Fibroblast of lung (primary cell): ENCODE measurements at regions not wholly inside any gene's neighbourhood (a gene's known extent, or its start where the extent isn't known, plus 50 kb on each side); places are given as distances from the start of the nearest gene placed in this dataset.

Experiments
- DNase-seq, 2 donors: peaks; one replicate each; pipeline versions ENCODE4 v3.0.0 to v3.0.0-alpha.2; 2010; ENCODE audit warnings: low read depth in 2 of 2
- H2AFZ ChIP-seq: 2 replicates; pipeline ENCODE4 v1.5.1; 2012; ENCODE audit warnings: low read length, control low read depth, inconsistent platforms
- H3K27ac ChIP-seq: 2 replicates; pipeline ENCODE4 v1.5.1; 2011; ENCODE audit warnings: low read length, control low read depth; ENCODE audit not compliant: insufficient read depth
- H3K27me3 ChIP-seq: 2 replicates; pipeline ENCODE4 v1.5.1; 2011; ENCODE audit warnings: mild to moderate bottlenecking, low read length; ENCODE audit not compliant: control insufficient read depth, insufficient read depth
- H3K36me3 ChIP-seq: 2 replicates; pipeline ENCODE4 v1.5.1; 2011; ENCODE audit warnings: low read length; ENCODE audit not compliant: control insufficient read depth, insufficient read depth
- H3K4me1 ChIP-seq: 2 replicates; pipeline ENCODE4 v1.5.1; 2011; ENCODE audit warnings: low read length; ENCODE audit not compliant: control insufficient read depth, insufficient read depth; ENCODE audit errors: extremely low read depth
- H3K4me2 ChIP-seq: 2 replicates; pipeline ENCODE4 v1.5.1; 2011; ENCODE audit warnings: low read length, control low read depth; ENCODE audit not compliant: insufficient read depth; ENCODE audit errors: extremely low read depth
- H3K4me3 ChIP-seq, 4 experiments: fragments of 200-600 bp in 1 of 4; sonication (generic) in 1 of 4; replicated peaks in 1 of 4; 2 replicates each; pipeline ENCODE4 v1.5.1; 2011 to 2016; ENCODE audit warnings: low read length in 4 of 4, low read depth in 3 of 4, mild to moderate bottlenecking in 3 of 4, control low read depth in 2 of 4, inconsistent platforms in 1 of 4, mixed read lengths in 1 of 4; ENCODE audit not compliant: insufficient read depth in 1 of 4; ENCODE audit errors: control extremely low read depth in 1 of 4
- H3K79me2 ChIP-seq: 2 replicates; pipeline ENCODE4 v1.5.1; 2012; ENCODE audit warnings: mild to moderate bottlenecking, low read length, inconsistent platforms; ENCODE audit not compliant: control insufficient read depth, insufficient read depth
- H3K9ac ChIP-seq: 2 replicates; pipeline ENCODE4 v1.5.1; 2011; ENCODE audit warnings: mild to moderate bottlenecking, low read length, control low read depth; ENCODE audit not compliant: insufficient read depth
- H3K9me3 ChIP-seq: 2 replicates; pipeline ENCODE4 v1.5.1; 2012; ENCODE audit warnings: low read depth, low read length; ENCODE audit not compliant: control insufficient read depth, insufficient read depth
- H4K20me1 ChIP-seq: 2 replicates; pipeline ENCODE4 v1.5.1; 2011; ENCODE audit warnings: low read length; ENCODE audit not compliant: control insufficient read depth, insufficient read depth; ENCODE audit errors: extremely low read depth
- CTCF ChIP-seq, 2 donors: IDR thresholded peaks in 1 of 2; conservative IDR thresholded peaks in 1 of 2; 1 replicate in 1 of 2; 2 replicates in 1 of 2; pipeline ENCODE4 v1.5.1; 2011 to 2012; ENCODE audit warnings: low read length in 2 of 2, control low read depth in 1 of 2, inconsistent platforms in 1 of 2, low read depth in 1 of 2, mild to moderate bottlenecking in 1 of 2
- EZH2 ChIP-seq: IDR thresholded peaks from 2 replicates; pipeline ENCODE4 v1.5.1; 2012; ENCODE audit warnings: low read length, control low read depth, mild to moderate bottlenecking; ENCODE audit errors: missing control alignments

- no peaks in the 10 kb centered on the region for H3K9me3 ChIP-seq
- H3K36me3 ChIP-seq: no peaks in the 10 kb centered on the region
- H3K27ac ChIP-seq: no peak overlapping the region
- TF ChIP-seq CTCF (conservative IDR thresholded peaks at IDR 0.05 in 1 of 2, IDR thresholded peaks at IDR 0.05 in 1 of 2; ENCODE audit: low read depth in 1 of 2, low read length in 2 of 2) (no peak), EZH2 (no peak)
- H3K79me2 ChIP-seq: no peaks in the 10 kb centered on the region
- no peaks in the 10 kb centered on the region for H4K20me1 ChIP-seq
- no peaks in the 10 kb centered on the region for H3K27me3 ChIP-seq
- no peak overlapping the region for H3K4me3 ChIP-seq
- DNase-seq: no peak
- H3K4me1 ChIP-seq: no peaks in the 10 kb centered on the region
- no peak overlapping the region for H3K9ac ChIP-seq
- no peak overlapping the region for H3K4me2 ChIP-seq
- H2AFZ ChIP-seq: no peak overlapping the region
Measured at GRCh38 chr12:111287125-111287900, 81.6 kb downstream of the PHETA1 start.

GRCh38 chr12:111285200-111285599, 83.7 kb downstream of the PHETA1 start:
- Histone ChIP-seq H4K20me1 (no peaks in the 10 kb centered on the region), H2AFZ (no peak overlapping the region), H3K4me1 (no peaks in the 10 kb centered on the region), H3K9ac (no peak overlapping the region), H3K27me3 (no peaks in the 10 kb centered on the region), H3K4me2 (no peak overlapping the region), H3K36me3 (no peaks in the 10 kb centered on the region), H3K4me3 (no peak overlapping the region), H3K79me2 (no peaks in the 10 kb centered on the region), H3K9me3 (no peaks in the 10 kb centered on the region), H3K27ac (no peak overlapping the region)
- DNase-seq: no peak
- TF ChIP-seq EZH2 (no peak), CTCF (conservative IDR thresholded peaks at IDR 0.05 in 1 of 2, IDR thresholded peaks at IDR 0.05 in 1 of 2; ENCODE audit: low read depth in 1 of 2, low read length in 2 of 2) (no peak)

- Histone ChIP-seq H3K9me3 (no peaks in the 10 kb centered on the region), H3K27ac (no peak overlapping the region), H3K79me2 (no peaks in the 10 kb centered on the region), H3K27me3 (no peaks in the 10 kb centered on the region), H2AFZ (no peak overlapping the region), H3K9ac (no peak overlapping the region), H4K20me1 (no peaks in the 10 kb centered on the region), H3K4me1 (no peaks in the 10 kb centered on the region), H3K36me3 (no peaks in the 10 kb centered on the region), H3K4me2 (no peak overlapping the region), H3K4me3 (no peak overlapping the region)
- TF ChIP-seq EZH2 (no peak), CTCF (conservative IDR thresholded peaks at IDR 0.05 in 1 of 2, IDR thresholded peaks at IDR 0.05 in 1 of 2; ENCODE audit: low read depth in 1 of 2, low read length in 2 of 2) (no peak)
- no peak for DNase-seq
Measured at GRCh38 chr12:111284709-111285108, 84.2 kb downstream of the PHETA1 start.
